ENCODE measurements at regions not wholly inside any gene's neighbourhood (a gene's known extent, or its start where the extent isn't known, plus 50 kb on each side); places are given as distances from the start of the nearest gene placed in this dataset.

DNA sequence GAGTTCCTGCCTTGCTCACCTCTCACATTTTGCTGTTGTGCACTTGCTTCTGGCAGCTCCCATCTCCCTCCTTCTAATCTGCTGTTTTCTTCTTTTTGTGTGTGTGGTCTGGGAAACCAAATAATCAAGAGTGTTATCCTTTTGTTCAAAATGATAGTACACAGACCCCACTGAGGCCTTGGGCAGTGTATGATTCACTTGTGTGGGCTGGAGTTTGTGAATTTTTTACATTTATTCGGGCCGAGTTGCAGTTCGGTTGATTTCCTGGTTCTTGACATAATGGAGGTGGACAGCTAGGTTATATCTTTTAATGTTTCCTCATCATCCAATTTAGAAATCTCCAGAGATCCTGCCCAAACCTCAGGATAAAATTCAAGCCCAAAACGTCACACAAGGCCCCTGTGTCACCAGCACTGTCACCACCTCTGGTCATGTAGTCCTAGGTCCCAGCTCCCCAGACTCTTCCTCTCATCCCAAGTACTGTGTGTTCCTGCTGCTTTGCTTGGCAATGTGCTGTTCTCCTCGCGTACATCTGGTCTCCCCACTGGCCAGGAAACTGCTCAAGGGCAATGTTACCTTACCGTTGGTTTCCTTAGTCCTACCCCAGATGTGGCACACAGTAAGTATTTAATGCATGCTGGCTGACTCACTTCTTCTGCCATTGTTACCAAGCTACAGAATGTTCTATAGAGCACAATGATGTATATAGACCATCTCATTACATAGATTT, 55.7 kb upstream of the PHACTR2 start:
- Histone ChIP-seq H3K9me3 (no peaks in the 10 kb centered on the region), H3K27me3 (no peaks in the 10 kb centered on the region), H3K4me3 (no peak overlapping the region), H3K4me1 (no peaks in the 10 kb centered on the region), H3K9ac (ENCODE audit: low read depth in 2 of 2, low read length in 2 of 2) (no peak overlapping the region), H3K36me3 (no peaks in the 10 kb centered on the region), H3K27ac (no peak overlapping the region)
- DNase-seq: no peak
- intact Hi-C loops (cut with DNase I): no loop called here
- TF ChIP-seq, protein P1, sequence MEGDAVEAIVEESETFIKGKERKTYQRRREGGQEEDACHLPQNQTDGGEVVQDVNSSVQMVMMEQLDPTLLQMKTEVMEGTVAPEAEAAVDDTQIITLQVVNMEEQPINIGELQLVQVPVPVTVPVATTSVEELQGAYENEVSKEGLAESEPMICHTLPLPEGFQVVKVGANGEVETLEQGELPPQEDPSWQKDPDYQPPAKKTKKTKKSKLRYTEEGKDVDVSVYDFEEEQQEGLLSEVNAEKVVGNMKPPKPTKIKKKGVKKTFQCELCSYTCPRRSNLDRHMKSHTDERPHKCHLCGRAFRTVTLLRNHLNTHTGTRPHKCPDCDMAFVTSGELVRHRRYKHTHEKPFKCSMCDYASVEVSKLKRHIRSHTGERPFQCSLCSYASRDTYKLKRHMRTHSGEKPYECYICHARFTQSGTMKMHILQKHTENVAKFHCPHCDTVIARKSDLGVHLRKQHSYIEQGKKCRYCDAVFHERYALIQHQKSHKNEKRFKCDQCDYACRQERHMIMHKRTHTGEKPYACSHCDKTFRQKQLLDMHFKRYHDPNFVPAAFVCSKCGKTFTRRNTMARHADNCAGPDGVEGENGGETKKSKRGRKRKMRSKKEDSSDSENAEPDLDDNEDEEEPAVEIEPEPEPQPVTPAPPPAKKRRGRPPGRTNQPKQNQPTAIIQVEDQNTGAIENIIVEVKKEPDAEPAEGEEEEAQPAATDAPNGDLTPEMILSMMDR (IDR thresholded peaks at IDR 0.05): no peak

DNA sequence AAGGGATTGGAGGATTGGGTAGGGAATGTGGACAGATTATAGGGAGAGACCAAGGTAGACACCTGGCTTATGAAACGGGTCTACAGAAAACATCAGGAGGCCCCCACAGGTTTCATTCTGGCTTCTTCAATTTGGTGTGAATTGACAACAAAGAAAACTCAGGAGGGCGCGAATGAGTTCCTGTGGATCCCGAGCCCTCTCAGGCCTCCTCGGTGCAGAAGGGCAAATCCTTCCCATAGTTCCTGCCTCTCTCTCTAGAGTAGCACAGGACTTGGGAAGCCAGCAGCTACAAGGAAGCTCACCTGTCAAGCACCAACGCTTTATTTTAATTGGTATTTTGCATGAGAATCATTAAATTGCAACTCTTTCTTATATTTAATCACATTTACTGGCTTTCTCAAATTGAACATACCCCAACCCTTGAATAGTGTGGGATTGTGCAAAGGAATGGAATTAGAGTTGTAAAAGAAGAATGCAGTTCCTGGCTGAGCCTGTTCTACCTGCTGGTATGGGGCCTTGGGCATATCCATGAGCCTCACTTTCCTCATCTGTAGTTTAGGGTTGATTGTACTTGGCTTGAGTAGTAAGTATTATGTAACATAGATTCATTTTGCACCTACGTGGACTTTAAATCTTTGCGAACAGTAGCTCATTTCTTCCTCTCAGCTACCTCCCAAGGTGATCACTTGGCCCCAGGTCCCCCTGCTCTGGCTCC, 56.4 kb upstream of the PHACTR2 start:
- H3K36me3 ChIP-seq: no peaks in the 10 kb centered on the region
- no peak overlapping the region for H3K4me3 ChIP-seq

DNA sequence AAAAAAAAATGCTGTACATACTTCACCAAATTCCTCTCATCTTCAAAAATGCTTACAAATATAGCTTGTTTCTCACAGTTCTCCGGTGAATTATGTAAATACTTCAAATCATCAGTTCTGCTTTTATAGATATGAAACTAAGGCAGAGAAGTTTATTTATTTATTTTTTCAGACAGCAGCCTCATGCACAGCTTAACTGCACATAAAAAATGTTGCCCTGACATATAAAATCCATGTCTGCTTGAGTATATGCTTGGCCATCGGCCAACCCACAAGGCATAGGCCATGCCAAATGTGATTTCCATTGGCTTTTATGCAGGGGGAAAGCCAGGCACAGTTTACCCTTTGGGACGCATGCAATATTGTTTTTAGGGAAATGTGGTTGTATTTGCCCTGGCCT, 57.3 kb upstream of the PHACTR2 start:
- intact Hi-C loops (cut with DNase I): no loop called here
- no peaks in the 10 kb centered on the region for H3K27me3 ChIP-seq
- no peaks in the 10 kb centered on the region for H3K36me3 ChIP-seq
- no peak overlapping the region for H3K27ac ChIP-seq
- H3K4me1 ChIP-seq: no peaks in the 10 kb centered on the region
- DNase-seq: no peak
- no peak overlapping the region for H3K9ac ChIP-seq (ENCODE audit: low read depth in 2 of 2, low read length in 2 of 2)
- TF ChIP-seq, protein P1 (IDR thresholded peaks at IDR 0.05): no peak
- no peaks in the 10 kb centered on the region for H3K9me3 ChIP-seq
- no peak overlapping the region for H3K4me3 ChIP-seq

More for the DNA sequence above, 56.4 kb upstream of the PHACTR2 start:
- H3K4me1 ChIP-seq: no peaks in the 10 kb centered on the region
- no peak for DNase-seq
- no peak overlapping the region for H3K9ac ChIP-seq (ENCODE audit: low read depth in 2 of 2, low read length in 2 of 2)
- TF ChIP-seq, protein P1 (IDR thresholded peaks at IDR 0.05): no peak
- H3K27ac ChIP-seq: no peak overlapping the region
- H3K27me3 ChIP-seq: no peaks in the 10 kb centered on the region
- no peaks in the 10 kb centered on the region for H3K9me3 ChIP-seq
- intact Hi-C loops (cut with DNase I): no loop called here

DNA sequence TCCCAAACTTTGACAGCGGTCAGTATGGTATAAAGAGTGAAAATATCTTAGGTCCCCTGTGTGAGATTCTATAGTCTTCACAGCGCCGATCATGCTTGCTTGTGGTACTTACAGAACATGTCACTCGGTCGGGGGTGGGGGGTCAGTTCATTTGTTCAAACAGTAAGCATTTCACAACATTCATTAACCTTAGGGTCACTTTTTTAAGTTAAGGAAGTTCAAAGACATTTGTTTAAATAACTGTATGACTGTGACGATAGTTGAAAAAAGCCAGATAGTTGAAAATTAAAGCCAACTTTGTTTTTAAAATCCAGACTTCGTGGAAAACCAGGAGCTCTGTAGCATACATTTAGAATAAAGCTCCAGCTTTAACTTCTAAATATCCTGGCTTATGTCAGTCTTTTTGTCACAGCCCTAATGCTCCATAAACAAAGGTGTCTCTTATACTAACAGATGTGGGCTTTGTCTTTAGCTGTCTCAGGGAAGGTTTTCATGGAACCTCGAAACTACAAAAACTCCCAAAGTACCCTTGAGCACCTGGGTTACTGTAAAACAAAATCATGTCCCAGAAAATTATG, 57.9 kb upstream of the PHACTR2 start:
- no peak overlapping the region for H3K27ac ChIP-seq
- H3K9ac ChIP-seq (ENCODE audit: low read depth in 2 of 2, low read length in 2 of 2): no peak overlapping the region
- intact Hi-C loops (cut with DNase I): no loop called here
- no peaks in the 10 kb centered on the region for H3K9me3 ChIP-seq
- DNase-seq: no peak
- no peaks in the 10 kb centered on the region for H3K27me3 ChIP-seq
- H3K4me3 ChIP-seq: no peak overlapping the region
- H3K36me3 ChIP-seq: no peaks in the 10 kb centered on the region
- TF ChIP-seq, protein P1 (IDR thresholded peaks at IDR 0.05): no peak
- H3K4me1 ChIP-seq: no peaks in the 10 kb centered on the region

DNA sequence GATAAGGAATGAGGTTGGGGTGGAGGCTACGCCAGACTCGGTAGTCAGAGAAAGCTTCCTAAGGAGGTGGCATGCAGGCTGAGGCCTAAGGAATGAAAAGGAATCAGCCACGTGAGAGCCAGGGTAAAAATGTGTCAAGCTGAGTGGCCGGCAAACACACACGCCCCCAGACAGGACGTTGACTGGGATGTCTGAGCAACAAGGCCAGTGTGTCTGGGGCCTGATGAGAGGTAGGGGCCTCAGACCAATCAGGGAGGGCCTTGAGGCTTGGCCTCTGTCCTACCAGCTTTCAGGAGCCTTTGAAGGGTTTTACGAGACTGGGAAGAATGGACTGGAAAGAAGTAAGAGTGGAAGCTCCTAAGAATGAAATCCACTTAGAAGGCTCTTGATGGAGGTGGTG, 61.0 kb upstream of the PHACTR2 start:
- no peak overlapping the region for H3K27ac ChIP-seq
- intact Hi-C loops (cut with DNase I): no loop called here
- H3K4me3 ChIP-seq: no peak overlapping the region
- TF ChIP-seq, protein P1 (IDR thresholded peaks at IDR 0.05): no peak
- no peaks in the 10 kb centered on the region for H3K27me3 ChIP-seq
- H3K36me3 ChIP-seq: no peaks in the 10 kb centered on the region
- no peaks in the 10 kb centered on the region for H3K4me1 ChIP-seq
- H3K9ac ChIP-seq (ENCODE audit: low read depth in 2 of 2, low read length in 2 of 2): no peak overlapping the region
- no peaks in the 10 kb centered on the region for H3K9me3 ChIP-seq
- DNase-seq: no peak

All from colonic mucosa (tissue), 4 donors.